Myocyte (in vitro differentiated cells): ENCODE measurements at regions not wholly inside any gene's neighbourhood (a gene's known extent, or its start where the extent isn't known, plus 50 kb on each side); places are given as distances from the start of the nearest gene placed in this dataset.

Experiments
- DNase-seq: peaks from one replicate; pipeline ENCODE4 v3.0.0-alpha.2; 2012; ENCODE audit warnings: low read depth

- no peak for DNase-seq
These were observed 269.3 kb upstream of the CHD6 start for GRCh38 chr20:41887500-41887899.

DNA sequence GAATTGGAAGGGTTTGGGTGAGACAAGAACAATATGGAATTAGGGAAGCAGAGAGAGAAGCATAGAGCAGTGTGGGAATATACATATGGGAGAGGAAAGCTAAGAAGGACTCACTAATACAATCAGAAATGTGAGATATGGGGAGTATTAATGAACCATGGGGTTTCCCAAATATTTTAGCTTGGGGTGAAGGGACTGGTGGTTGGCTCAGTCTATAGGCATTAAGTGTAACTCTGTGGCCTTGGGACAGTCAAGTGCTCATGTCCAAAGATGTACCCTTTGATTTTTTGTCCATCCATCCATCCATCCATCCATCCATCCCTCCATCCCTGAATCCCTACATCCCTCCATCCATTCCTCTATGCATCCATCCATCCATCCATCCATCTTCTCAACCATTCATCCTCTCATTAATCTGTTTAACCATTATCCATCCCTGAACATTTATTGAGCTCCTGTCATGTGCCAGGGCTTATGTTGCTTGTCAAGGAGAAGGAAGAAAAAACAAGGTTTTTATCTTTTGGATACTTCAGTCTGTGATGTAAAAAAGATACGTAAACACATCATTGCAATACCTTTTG, 263.4 kb upstream of the CHD6 start:
- DNase-seq: no peak

DNA sequence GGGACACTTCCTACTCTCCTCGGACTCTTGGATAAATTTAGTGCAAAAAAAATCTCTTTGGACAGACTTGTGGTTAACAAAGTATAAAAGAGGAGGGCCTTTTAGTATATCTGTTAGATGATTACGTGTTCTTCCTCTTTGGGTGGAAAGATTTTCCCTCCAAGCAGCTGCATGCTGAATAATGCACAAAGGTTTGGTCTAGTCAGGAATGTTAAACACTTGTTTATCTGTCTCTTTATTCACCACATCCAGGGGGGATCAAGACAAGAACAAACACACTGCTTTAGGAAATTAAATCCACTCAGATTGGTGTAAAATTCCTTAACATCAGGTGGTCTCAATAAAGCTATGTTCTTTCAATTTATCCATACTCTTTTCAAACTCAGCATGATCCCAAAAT, 260.9 kb upstream of the CHD6 start:
- DNase-seq: no peak

GRCh38 chr20:41877911-41878310, 259.7 kb upstream of the CHD6 start:
- no peak for DNase-seq

DNA sequence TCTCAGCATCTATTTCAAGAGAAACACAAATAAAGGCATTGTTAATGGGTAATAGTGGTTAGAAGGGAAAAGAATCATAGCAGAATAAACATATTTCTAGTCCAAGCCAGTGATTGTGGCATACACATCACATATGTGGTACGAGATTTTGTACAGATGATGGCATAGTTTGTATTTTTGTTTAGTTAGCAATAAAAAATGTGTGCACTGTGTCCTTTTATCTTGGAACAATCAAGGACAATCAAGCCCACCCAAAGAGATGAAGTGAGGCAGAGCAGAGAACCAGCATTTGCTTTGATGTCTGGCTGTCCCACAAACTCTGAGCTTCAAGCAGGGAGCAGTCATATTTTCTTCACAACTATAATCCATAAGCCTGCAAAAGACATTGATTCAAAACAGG, 256.5 kb upstream of the CHD6 start:
- no peak for DNase-seq

DNA sequence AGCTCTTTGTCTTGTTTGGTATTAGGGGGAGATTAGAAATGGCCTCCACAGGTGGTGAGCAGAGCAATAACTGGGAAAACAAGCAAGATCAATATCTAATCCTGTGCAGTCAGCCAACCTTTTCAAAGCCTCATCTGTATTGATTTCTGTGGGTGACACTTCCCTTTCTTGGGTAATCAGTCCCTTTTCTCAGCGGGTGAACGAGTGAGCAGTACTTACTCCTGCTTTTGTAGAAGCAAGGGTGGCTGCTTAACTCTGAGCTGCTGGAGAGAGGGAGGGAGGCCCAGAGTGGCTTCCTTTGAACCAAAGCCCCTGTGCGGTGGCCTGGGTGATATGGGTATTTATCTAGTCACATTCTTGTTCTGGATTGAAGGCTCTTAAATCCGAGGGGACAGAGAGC, 254.8 kb upstream of the CHD6 start:
- no peak for DNase-seq

DNA sequence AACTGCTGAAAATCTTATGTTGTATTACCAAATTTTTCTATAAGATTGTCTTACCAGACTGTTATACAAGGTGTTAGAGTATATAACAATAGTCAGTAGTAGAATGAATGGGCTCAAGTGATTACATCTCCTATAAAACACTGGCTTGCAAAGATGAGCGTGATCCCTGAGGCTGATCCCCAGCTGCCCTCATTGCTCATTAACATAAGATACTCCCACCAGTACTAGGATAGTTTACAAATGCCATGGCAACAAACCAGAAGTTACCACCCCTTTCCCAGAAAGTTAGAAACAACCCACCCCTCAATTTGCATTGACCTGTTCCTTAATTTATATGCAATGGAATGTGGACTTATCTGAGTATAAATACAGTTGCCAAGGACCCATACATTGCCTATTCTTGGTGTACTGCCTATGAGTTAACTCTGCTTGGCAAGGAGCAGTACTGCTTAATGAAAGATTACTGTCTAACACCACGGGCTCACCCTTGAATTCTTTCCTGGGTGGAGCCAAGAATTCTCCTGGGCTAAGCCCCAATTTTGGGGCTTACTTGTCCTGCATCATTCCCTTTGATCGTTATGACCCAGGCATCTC, 252.8 kb upstream of the CHD6 start:
- DNase-seq: no peak

DNA sequence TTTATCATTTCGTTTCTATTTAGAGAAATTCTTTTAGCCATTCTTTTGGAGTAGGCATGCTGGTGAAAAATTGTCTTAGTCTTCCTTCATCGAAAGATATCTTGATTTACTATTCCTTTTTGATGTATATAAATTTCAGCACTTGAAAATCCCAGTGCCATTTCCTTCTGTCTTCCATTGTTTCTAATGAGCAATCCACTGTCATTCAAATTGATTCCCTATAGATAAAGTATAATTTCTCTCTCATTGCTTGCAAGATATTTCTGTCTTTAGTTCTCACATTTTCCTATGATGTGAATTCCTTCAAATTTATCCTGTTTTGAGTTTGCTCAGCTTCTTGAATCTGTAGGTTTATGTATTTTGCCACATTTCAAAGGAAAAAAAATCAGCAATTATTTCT, 251.1 kb upstream of the CHD6 start:
- no peak for DNase-seq

DNA sequence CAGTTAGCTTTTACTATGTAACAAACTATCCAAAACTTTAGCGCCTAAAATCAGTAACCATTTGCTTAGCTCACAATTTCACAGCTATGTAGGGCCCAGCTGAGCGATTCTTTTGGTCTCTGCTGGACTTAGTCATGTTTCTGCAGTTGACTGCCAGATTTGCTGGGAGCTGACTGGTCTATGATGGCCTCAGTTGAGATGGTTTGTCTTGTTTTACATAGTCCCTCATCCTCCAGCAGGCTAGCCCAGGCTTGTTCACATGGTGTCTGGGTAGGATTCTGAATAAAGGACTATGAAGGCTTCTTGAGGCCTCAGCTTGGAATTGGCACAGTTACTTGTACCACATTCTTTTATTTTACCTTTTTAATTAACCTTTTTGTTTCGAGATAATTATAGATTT, 247.8 kb upstream of the CHD6 start:
- no peak for DNase-seq

- no peak for DNase-seq
These were observed 244.3 kb upstream of the CHD6 start for GRCh38 chr20:41862476-41862875.

- no peak for DNase-seq
These were observed 243.7 kb upstream of the CHD6 start for GRCh38 chr20:41861772-41862422.

DNA sequence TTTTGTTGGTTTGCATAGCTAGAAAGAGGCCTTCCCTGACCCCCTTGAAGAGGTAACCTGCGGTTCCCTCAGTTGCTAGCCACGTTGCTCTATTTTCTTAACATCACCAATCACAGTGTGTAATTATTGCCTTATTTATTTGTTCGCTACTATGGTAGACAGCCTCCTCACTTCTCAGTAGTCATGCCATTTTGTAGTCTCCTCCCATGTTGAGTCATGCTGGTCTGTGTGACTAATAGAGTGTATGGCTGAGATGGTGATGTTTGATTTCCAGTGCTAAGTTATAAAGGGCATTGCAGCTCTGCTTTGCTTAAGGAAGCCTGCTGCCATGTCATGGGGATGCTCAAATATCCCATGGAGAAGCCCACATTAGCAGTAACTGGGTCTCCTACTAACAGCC, 236.6 kb upstream of the CHD6 start:
- DNase-seq: no peak

GRCh38 chr20:41853806-41854205, 235.6 kb upstream of the CHD6 start:
- no peak for DNase-seq

- no peak for DNase-seq
These were observed 230.0 kb upstream of the CHD6 start for GRCh38 chr20:41848180-41848579.

DNA sequence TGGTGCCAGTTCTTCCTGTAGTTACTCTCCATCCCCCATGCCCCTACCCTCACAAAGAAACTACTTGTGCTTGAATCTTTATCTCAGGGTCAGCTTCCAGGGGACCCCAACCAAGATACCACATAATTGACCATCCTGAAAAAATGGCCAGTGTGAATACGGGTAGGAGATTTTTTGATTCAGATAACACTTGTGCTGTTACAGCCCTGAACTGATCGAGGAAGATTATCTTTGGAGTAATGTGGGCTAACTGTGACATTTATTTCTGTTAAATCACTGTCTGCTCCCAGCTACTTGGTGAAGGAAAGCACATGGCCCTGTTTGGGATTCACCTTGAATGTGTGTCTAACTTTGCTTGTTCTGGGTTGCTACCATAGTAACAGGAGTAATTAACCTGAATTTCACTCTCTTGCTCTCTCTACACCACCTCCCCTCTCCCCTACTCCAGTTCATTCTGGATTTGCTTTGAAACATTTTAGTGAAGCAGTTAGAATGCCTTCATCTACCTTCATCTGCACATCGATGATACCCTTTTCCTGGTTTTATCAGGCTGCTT, 219.6 kb upstream of the CHD6 start:
- DNase-seq: no peak

DNA sequence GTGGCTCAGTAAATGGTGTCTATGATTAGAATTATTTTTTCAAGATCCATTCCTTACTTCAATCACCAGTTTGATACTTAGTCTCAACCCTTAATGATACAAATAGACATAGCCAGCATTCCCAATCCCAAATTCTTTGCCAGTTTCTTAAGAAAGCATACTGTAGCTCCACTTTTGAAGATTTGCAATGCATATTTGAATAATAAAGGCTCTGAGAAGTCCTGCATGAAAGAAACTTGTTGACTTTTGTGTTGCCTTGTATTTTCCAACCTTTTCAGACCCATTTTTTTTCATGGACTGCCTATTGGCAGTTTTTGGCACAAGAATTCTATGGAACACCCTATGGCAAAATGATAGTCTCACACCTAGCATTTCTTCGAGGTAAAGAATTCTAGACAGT, 215.6 kb upstream of the CHD6 start:
- no peak for DNase-seq

DNA sequence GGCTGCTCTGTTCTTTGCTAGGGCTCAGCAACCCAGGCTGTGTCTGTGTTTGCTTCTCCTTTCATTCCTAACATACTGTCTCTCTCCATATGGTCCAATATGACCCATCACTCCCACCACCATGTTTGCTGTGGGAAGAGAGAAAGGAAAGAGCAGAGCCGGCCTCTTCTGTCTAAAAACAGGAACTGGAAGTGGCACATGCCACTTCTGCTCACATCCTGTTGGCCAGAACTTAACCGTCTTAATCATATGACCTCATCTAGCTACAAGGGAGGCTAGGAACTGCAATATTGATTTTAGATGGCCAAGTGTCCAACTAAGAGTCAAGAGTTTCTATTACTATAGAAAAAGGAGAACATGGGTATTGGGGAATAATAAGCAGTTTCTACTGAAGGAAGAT, 212.5 kb upstream of the CHD6 start:
- no peak for DNase-seq

GRCh38 chr20:41819436-41819835, 201.3 kb upstream of the CHD6 start:
- DNase-seq: no peak

GRCh38 chr20:41818991-41819390, 200.8 kb upstream of the CHD6 start:
- no peak for DNase-seq

GRCh38 chr20:41818369-41818768, 200.2 kb upstream of the CHD6 start:
- DNase-seq: no peak

DNA sequence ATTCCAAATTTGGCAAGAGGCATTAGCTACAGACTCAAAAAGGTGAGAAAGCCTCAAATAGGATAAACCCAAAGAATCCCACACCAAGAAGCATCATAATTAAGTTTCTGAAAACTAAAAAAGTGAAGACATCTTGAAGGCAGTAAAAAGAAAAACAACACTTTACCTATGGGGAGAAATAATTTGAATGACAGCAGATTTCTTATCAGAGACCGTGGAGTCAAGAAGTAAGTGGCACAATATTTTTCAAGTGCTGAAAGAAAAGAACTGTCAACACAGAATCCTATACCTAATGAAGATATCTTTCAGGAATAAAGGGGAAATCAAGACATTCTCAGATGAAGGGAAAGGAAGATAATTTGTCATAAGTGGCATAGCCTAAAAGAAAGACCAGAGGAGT, 193.3 kb upstream of the CHD6 start:
- no peak for DNase-seq

DNA sequence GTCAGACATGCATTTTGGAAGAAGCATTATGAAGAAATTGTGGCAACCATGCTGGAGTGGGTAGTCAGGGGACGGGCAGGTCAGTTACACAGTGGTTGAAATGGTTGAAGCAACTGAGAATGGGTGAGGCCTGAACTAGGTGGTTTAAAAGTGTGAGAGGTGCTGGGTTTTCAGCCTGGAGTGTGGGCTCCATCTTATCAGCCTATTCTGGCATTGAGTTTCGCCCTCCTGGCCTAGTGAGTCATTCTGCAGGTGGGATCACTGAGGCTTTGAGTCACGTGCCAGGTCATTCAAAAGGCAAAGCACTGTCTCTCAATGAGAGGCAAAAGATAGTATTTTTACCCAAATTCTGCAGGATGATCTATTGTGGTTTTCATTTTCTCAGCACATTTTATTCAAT, 181.9 kb upstream of the CHD6 start:
- DNase-seq: no peak

GRCh38 chr20:41798930-41799502, 180.8 kb upstream of the CHD6 start:
- no peak for DNase-seq
